GM12874 (cell line): ENCODE measurements at regions not wholly inside any gene's neighbourhood (a gene's known extent, or its start where the extent isn't known, plus 50 kb on each side); places are given as distances from the start of the nearest gene placed in this dataset.

ENCODE experiments used
- TF ChIP-seq, protein P1 (sequence below): IDR thresholded peaks from 2 replicates; pipeline ENCODE4 v1.5.1; 2011; ENCODE audit warnings: low read depth, mild to moderate bottlenecking, control low read depth, low read length, moderate library complexity; ENCODE audit not compliant: insufficient read depth

DNA sequence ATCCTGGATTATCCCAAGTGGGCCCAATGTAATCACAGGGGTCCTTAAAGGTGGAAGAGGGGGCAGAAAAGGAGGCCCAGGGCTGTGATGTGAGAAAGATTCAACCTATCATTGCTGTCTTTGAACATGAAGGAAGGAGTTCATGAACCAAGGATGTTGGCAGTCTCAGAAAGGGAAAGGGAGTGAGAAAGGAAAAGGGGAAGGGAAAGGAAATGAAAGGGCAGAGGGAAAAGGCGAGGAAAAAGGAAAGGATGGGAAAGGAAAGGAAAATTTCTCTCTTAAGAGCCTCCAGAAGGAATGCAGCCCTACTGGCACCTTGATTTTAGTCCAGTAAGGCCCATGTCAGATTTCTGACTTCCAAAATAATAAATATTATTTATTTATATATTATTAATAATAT, 687.8 kb downstream of the COL12A1 start:
- TF ChIP-seq, protein P1, sequence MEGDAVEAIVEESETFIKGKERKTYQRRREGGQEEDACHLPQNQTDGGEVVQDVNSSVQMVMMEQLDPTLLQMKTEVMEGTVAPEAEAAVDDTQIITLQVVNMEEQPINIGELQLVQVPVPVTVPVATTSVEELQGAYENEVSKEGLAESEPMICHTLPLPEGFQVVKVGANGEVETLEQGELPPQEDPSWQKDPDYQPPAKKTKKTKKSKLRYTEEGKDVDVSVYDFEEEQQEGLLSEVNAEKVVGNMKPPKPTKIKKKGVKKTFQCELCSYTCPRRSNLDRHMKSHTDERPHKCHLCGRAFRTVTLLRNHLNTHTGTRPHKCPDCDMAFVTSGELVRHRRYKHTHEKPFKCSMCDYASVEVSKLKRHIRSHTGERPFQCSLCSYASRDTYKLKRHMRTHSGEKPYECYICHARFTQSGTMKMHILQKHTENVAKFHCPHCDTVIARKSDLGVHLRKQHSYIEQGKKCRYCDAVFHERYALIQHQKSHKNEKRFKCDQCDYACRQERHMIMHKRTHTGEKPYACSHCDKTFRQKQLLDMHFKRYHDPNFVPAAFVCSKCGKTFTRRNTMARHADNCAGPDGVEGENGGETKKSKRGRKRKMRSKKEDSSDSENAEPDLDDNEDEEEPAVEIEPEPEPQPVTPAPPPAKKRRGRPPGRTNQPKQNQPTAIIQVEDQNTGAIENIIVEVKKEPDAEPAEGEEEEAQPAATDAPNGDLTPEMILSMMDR = no peak

DNA sequence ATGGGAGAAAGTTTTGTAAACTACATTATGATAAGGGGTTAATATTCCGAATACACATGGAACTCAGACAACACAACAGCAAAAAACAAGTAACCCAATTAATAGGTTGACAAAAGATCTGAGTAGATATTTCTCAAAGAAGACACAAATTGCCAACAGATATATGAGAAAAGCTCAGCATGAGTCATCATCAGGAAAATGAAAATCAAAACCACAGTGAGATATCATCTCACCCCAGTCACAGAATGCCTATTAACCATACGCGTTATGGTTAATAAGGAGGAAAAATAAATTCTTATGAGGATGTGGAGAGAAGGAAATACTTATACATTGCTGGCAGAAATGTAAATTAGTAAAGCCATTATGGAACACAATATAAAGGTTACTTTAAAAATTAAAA, 695.0 kb downstream of the COL12A1 start:
- TF ChIP-seq, protein P1 = no peak

DNA sequence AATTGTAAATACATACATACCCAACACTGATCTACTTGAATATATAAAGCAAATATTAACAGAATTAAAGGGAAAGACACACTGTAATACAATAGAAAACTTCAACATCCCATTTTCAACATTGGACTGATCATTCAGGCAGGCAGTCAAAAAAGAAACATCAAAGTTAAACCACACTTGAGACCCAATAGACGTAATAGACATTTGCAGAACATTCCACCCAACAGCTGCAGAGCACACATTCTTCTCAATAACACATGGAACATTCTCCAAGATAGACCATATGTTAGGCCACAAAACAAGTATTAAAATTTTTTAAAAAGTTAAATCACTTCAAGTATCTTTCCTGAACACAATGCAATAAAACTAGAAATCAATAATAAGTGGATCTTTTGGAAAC, 698.2 kb downstream of the COL12A1 start:
- TF ChIP-seq, protein P1 = no peak

DNA sequence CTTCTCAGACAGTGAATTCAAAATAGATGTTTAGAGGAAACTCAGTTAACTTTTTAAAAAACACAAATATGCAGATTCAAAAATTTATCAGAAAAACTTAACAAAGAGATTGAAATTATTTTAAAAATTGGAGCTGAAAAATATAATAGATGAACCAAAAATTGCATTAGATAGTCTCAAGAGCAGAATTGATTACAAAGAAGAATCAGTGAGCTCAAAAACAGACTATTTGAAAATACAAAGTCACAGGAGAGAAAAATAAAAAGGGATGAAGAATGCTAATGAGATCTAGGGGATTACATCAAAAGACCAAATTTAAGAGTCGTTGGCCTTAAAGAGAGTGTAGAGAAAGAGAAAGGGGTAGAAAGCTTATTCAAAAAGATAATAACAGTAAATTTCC, 700.5 kb downstream of the COL12A1 start:
- TF ChIP-seq, protein P1 = no peak

DNA sequence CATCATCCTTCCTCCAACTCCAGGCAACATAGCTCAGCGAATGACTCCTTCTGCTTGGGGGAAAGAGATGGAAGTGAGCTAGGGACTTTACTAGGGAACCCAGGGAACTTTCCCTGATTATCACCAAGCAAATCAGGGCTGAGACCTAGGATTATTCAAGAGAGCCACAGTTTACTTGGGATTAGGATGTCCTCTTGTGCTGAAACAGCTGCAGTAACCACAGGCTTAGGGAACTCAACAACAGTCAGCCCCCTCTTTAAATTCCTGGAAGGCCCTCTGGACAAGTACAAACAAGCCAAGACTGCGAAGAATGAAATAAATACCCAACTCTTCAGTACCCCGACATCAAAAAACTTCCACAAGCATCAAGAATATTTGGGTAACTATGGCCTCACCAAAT, 700.9 kb downstream of the COL12A1 start:
- TF ChIP-seq, protein P1 = no peak

DNA sequence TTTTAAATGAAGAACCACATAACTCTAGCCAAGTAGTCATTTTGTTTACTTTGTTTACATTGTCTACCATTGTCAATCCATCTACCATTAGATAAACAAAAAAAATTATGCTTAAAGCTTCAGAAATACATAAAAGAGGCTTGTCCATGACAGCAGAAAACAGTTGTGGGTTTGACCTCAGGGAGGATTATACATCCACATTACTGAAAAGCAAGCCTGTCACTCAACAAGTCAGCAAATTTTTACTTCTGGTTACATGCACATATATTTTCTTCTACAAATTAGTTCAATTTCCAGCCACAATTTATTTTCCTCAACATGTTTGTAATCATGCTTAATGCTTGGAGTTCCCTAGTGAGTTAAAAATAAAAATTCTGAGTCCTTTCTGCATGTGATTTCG, 713.3 kb downstream of the COL12A1 start:
- TF ChIP-seq, protein P1 = no peak

DNA sequence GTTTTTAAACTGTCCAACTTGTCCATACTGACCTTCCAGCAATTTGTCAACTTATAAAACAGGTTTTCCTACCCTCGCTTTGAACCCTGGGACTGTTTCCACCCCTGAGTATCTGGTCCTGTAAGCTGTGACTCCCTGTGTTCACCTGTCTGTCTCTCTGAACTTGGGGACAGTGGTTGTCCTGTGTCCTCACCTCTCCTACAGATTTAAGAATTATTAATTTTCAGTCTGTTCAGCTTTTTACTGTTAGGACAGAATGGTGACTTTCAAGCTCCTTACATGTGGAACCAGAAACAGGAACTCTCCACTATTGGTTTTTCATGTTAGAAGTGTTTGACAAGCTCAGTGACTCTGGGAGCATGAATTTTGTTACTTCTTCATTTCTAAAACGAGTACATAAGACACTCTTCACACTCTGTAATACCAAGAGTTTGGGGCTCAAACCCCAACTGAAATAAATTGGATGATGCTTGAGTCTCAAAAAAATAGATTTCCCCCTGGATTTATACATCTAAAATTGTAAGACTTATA, 713.9 kb downstream of the COL12A1 start:
- TF ChIP-seq, protein P1 = no peak

DNA sequence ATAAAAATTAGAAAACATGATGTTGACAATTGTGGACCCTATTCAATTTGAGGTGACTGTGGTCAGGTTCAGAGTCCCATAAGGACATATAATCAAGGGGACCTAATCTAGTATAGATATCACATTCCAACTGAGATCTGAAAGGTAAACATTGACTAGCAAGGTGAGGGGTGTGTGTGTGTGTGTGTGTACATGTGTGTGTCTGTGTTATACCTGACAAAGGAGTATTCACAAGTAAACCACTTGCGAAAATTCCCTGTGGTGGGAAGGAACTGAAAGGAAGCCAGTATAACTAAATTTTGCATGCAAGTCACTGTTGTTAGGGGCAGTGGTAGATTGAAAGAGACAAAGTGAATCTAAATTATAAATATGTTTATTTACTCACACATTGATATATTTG, 723.7 kb downstream of the COL12A1 start:
- TF ChIP-seq, protein P1 = no peak
